ENCODE measurements at regions not wholly inside any gene's neighbourhood (a gene's known extent, or its start where the extent isn't known, plus 50 kb on each side); places are given as distances from the start of the nearest gene placed in this dataset.
"Not testable (repeated sequence)": the region's sequence is repeated elsewhere in the genome, so short reads cannot be mapped to it uniquely, and the experiment has no call there.

GRCh38 chr15:25169318-25169717, 214.5 kb downstream of the SNRPN start:
- ATAC-seq (no peak), DNase-seq (peak in 1 of 3 donors; percentile 1)
- no peaks in the 10 kb centered on the region for H3K27me3 Mint-ChIP-seq
- H3K27ac Mint-ChIP-seq: no peak overlapping the region
- H3K4me3 Mint-ChIP-seq: no peak overlapping the region
- H3K36me3 Mint-ChIP-seq (ENCODE audit: low read depth): no peaks in the 10 kb centered on the region
- no peaks in the 10 kb centered on the region for H3K4me1 Mint-ChIP-seq
- H3K9me3 ChIP-seq (ENCODE audit: control insufficient read depth, low read length, poor library complexity, severe bottlenecking): no peaks in the 10 kb centered on the region

DNA sequence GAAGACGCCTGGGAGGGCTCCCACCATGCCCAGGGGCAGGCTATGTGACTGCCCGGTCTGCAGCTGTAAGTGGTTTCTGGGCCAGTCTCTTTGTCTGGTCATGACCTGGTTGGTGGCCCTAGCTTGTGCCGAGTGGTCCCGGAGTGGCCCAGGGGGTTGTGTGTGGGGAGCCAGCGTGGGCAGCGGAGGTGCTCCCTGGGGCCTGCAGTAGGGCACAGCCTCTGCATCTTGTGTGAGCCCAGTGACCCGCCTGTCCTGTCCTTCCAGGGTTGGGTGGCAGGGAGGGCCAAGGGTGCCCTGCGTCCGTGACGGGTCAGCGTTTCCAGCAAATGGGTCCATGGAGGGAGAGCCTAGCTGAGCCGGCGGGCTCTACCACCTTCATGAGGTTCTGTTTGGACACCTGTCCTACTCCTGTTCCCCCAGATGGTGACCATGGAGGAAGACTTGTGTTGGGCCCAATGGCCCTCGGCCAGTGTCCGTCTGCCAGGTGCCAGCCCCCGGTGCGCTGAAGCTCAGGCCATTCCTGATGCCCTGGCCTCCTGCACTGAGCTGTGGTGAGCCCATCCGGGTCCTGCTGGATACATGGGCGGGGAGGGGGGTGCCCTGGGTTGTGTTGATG, 215.4 kb downstream of the SNRPN start:
- Mint-ChIP-seq H3K4me3 (no peak overlapping the region), H3K27me3 (no peaks in the 10 kb centered on the region), H3K27ac (no peak overlapping the region), H3K36me3 (ENCODE audit: low read depth) (no peaks in the 10 kb centered on the region), H3K4me1 (no peaks in the 10 kb centered on the region)
- H3K9me3 ChIP-seq (ENCODE audit: control insufficient read depth, low read length, poor library complexity, severe bottlenecking): no peaks in the 10 kb centered on the region
- ATAC-seq (no peak), DNase-seq (peak in 2 of 3 donors; percentile 5 to 7)

- Mint-ChIP-seq H3K27ac (no peak overlapping the region), H3K4me3 (no peak overlapping the region), H3K36me3 (ENCODE audit: low read depth) (no peaks in the 10 kb centered on the region), H3K4me1 (no peaks in the 10 kb centered on the region), H3K27me3 (no peaks in the 10 kb centered on the region)
- no peak for ATAC-seq
- no peaks in the 10 kb centered on the region for H3K9me3 ChIP-seq (ENCODE audit: control insufficient read depth, low read length, poor library complexity, severe bottlenecking)
- DNase-seq: peak in 1 of 3 donors; percentile 4
Observed at GRCh38 chr15:25170781-25171110, 216.0 kb downstream of the SNRPN start.

DNA sequence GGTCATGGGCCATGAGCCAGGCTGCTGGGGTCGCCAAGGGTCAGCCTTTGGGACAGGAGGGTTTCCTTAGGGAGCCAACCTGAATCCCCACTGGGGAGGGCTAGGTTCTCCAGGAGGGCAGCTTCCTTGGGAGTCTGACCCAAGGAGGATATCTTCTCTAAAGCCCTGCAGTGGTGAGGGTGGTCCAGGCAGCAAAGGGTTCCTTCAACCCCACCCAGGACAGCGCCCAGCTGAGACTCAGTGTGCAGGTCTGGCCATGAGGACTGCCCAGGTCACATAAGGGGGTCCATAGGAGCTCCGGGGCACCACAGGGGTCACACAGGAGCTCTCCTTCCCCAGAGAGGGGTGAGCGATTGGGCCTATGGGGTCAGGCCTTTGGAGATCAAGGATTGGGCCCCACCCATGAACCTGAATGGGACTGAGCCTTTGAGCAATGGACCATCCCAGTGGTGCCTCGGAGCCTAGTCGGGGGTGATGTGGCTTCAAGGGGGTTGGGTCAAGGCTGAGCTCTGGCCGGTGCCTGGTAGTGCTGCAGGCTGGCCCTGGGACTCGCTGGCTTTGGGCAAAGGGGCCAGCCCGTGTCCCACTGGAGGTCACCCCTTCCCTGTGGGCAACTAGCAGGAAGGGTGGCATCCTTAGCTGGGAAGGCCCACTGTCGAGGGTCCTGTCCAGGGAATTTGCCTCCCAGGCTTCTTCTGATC, 216.5 kb downstream of the SNRPN start:
- no peak overlapping the region for H3K27ac Mint-ChIP-seq
- no peak overlapping the region for H3K4me3 Mint-ChIP-seq
- H3K36me3 Mint-ChIP-seq (ENCODE audit: low read depth): no peaks in the 10 kb centered on the region
- ATAC-seq: no peak
- H3K9me3 ChIP-seq (ENCODE audit: control insufficient read depth, low read length, poor library complexity, severe bottlenecking): no peaks in the 10 kb centered on the region
- no peaks in the 10 kb centered on the region for H3K27me3 Mint-ChIP-seq
- peak in 2 of 3 donors; percentile 6 to 8 for DNase-seq
- no peaks in the 10 kb centered on the region for H3K4me1 Mint-ChIP-seq

DNA sequence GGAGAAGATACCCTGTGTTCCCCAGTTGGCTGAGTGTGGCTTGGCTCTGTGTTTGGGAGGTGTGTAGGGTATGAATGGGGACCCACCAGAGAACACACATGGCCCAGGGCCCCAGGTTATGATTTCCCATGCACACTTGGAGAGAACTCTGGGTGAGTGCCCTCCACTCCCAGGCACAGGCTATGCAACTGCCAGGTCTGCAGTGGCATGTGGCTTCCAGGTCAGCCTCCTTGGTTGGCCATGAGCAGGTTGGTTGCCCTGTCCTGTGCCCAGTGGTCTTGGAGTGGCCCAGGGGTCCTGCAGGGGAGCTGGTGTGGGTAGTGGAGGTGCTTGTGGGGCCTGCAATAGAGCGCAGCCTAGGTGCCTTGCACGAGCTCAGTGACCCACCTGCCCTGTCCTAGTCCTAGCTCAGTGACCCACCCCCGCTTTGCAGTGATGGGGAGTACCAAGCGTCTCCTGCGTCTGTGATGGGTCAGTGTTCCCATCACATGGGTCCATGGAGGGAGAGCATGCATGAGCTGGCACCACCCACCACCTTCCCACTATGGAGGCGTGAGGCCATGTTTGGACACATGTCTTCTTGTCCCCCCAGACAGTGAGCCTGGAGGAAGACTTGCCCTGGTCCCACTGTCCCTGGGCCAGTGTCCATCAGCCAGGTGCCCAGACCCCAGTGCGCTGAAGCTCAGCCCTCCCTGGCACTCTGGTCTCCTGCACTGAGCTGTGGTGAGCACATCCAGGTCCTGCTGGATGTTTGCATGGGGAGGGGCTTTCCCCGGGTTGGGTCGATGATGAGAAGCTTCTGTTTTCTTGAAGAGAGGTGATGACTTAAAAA, 217.3 kb downstream of the SNRPN start:
- Mint-ChIP-seq H3K4me3 (no peak overlapping the region), H3K36me3 (ENCODE audit: low read depth) (no peaks in the 10 kb centered on the region), H3K27ac (no peak overlapping the region), H3K27me3 (no peaks in the 10 kb centered on the region), H3K4me1 (no peaks in the 10 kb centered on the region)
- peak in 1 of 3 donors; percentile 7 for DNase-seq
- H3K9me3 ChIP-seq (ENCODE audit: control insufficient read depth, low read length, poor library complexity, severe bottlenecking): no peaks in the 10 kb centered on the region
- no peak for ATAC-seq

DNA sequence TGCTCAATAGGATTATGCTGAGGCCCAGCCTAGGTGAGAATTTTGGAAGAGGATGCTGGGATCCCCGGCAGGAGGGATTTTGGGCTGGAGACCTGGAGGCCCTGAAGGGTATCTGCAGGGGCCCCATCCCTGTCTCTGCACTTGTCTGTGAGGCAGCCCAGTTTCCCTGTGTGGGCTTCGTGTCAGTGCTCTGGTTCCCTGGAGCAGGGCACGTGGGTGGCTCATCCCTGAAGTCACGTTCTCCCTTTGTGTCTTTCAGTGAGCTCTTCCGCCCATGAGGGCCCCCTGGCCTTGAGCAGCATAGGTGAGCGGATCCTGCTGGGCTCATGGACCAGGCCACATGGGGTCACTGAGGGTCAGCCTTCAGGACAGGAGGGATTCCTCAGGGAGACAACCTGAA, 217.9 kb downstream of the SNRPN start:
- no peak for ATAC-seq
- H3K27me3 Mint-ChIP-seq: no peaks in the 10 kb centered on the region

GRCh38 chr15:25173241-25174028, 218.6 kb downstream of the SNRPN start:
- H3K9me3 ChIP-seq (ENCODE audit: control insufficient read depth, low read length, poor library complexity, severe bottlenecking): no peaks in the 10 kb centered on the region
- ATAC-seq: no peak
- no peaks in the 10 kb centered on the region for H3K27me3 Mint-ChIP-seq

More for the DNA sequence above, 217.9 kb downstream of the SNRPN start:
- Mint-ChIP-seq H3K36me3 (ENCODE audit: low read depth) (no peaks in the 10 kb centered on the region), H3K4me3 (no peak overlapping the region), H3K27ac (no peak overlapping the region), H3K4me1 (no peaks in the 10 kb centered on the region)
- no peak for DNase-seq
- H3K9me3 ChIP-seq (ENCODE audit: control insufficient read depth, low read length, poor library complexity, severe bottlenecking): no peaks in the 10 kb centered on the region

GRCh38 chr15:25174149-25174548, 219.4 kb downstream of the SNRPN start:
- H3K9me3 ChIP-seq (ENCODE audit: control insufficient read depth, low read length, poor library complexity, severe bottlenecking); H3K27me3 Mint-ChIP-seq; ATAC-seq; H3K27ac Mint-ChIP-seq; H3K4me1 Mint-ChIP-seq; H3K36me3 Mint-ChIP-seq (ENCODE audit: low read depth); H3K4me3 Mint-ChIP-seq; DNase-seq: not testable (repeated sequence)

More at GRCh38 chr15:25173241-25174028, 218.6 kb downstream of the SNRPN start:
- peak in 2 of 3 donors; percentile 4 for DNase-seq
- Mint-ChIP-seq H3K36me3 (ENCODE audit: low read depth) (no peaks in the 10 kb centered on the region), H3K4me3 (no peak overlapping the region), H3K27ac (no peak overlapping the region), H3K4me1 (no peaks in the 10 kb centered on the region)

DNA sequence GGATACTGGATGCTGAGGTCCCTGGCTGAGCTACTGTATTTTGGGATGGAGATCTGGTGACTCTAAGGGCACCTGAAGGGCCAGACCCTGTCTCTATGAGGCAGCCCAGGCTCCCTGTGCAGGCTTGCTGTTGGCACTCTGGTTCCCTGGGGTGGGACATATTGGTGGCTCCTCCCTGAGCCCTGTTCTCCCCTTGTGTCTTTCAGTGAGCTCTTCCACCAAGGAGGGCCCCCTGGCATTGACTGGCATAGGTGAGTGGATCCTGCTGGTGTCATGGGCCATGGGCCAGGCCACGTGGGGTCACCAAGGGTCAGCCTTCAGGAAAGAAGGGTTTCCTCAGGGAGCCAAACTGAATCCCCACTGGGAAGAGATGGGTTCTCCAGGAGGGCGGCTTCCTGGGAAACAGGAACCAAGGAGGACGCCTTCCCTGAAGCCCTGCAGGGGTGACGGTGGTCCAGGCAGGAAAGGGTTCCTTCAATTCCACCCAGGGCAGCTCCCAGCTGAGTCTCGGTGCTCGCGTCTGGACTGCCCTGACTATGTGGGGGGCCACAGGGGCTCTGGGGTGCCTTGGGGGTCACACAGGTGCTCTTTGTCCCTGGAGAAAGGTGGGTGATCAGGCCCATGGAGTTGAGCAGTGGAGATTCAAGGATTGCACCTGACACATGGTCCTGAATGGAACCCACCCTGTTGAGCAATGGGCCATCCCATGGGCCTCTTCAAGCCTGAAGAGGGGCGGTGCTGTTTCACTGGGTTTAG, 220.4 kb downstream of the SNRPN start:
- no peaks in the 10 kb centered on the region for H3K9me3 ChIP-seq (ENCODE audit: control insufficient read depth, low read length, poor library complexity, severe bottlenecking)
- Mint-ChIP-seq H3K4me3 (no peak overlapping the region), H3K36me3 (ENCODE audit: low read depth) (no peaks in the 10 kb centered on the region), H3K4me1 (no peaks in the 10 kb centered on the region), H3K27ac (no peak overlapping the region), H3K27me3 (no peaks in the 10 kb centered on the region)
- DNase-seq: peak in 1 of 3 donors; percentile 4
- no peak for ATAC-seq

DNA sequence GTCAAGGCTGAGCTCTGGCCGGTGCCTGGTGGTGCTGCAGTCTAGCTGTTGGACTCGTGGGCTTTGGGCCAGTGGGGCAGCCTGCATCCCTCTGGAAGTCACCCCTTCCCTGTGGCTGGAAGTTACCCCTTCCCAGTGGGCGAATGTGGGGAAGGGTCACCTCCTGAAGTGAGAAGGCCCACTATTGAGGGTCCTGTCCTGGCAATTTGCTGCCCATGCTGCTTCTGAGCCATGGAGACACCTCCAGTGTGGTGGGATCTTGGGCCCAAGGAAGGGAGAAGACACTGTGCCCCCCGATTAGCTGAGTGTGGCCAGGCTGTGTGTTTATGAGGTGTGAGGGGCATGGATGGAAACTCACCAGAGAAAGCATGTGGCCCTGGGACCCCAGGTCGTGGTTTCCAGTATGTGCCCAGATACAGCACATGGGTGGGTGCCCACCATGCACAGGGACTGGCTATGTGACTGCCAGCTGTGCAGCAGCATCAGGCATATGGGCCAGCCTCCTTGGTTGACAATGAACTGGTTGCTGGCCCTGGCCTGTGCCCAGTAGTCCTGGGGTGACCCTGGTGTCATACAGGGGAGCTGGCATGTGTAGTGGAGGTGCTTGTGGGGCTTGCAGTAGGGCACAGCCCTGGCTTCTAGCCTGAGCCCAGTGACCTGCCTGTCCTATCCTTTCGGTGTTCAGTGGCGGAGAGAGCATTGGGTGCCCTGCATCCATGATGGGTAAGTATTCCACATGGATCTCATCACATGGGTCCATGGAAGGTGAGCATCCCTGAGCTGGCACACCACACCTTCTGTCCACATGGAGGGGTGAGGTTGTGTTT, 221.2 kb downstream of the SNRPN start:
- no peaks in the 10 kb centered on the region for H3K27me3 Mint-ChIP-seq
- no peaks in the 10 kb centered on the region for H3K9me3 ChIP-seq (ENCODE audit: control insufficient read depth, low read length, poor library complexity, severe bottlenecking)
- no peak overlapping the region for H3K4me3 Mint-ChIP-seq
- no peaks in the 10 kb centered on the region for H3K36me3 Mint-ChIP-seq (ENCODE audit: low read depth)
- H3K4me1 Mint-ChIP-seq: no peaks in the 10 kb centered on the region
- ATAC-seq (no peak), DNase-seq (peak in 2 of 3 donors; percentile 2 to 4)
- H3K27ac Mint-ChIP-seq: no peak overlapping the region

GRCh38 chr15:25176616-25176923, 221.8 kb downstream of the SNRPN start:
- Mint-ChIP-seq H3K4me3 (no peak overlapping the region), H3K4me1 (no peaks in the 10 kb centered on the region), H3K27ac (no peak overlapping the region), H3K27me3 (no peaks in the 10 kb centered on the region), H3K36me3 (ENCODE audit: low read depth) (no peaks in the 10 kb centered on the region)
- no peaks in the 10 kb centered on the region for H3K9me3 ChIP-seq (ENCODE audit: control insufficient read depth, low read length, poor library complexity, severe bottlenecking)
- DNase-seq (peak in 2 of 3 donors; percentile 1 to 4), ATAC-seq (no peak)

Data from T-helper 17 cell (primary cell).